Prostate gland (tissue), 2 donors: ENCODE measurements at regions not wholly inside any gene's neighbourhood (a gene's known extent, or its start where the extent isn't known, plus 50 kb on each side); places are given as distances from the start of the nearest gene placed in this dataset.

Experiments used
- CTCF ChIP-seq, 4 experiments: fragments of 200-600 bp in 2 of 4; fragments of 450-650 bp in 2 of 4; sonication (generic) in 2 of 4; IDR thresholded peaks; 1 replicate in 3 of 4; 2 replicates in 1 of 4; pipeline ENCODE4 v1.5.1; 2016 to 2019; ENCODE audit warnings: antibody characterized with exemption in 4 of 4, mild to moderate bottlenecking in 2 of 4, moderate library complexity in 2 of 4
- POLR2A ChIP-seq: fragments of 450-650 bp; IDR thresholded peaks from one replicate; pipeline ENCODE4 v1.6.1; 2016; ENCODE audit warnings: antibody characterized with exemption, mild to moderate bottlenecking
- POLR2AphosphoS5 ChIP-seq: sonication (generic); formaldehyde crosslinking; IDR thresholded peaks from one replicate; pipeline ENCODE4 v1.6.1; 2017; ENCODE audit warnings: antibody characterized with exemption

DNA sequence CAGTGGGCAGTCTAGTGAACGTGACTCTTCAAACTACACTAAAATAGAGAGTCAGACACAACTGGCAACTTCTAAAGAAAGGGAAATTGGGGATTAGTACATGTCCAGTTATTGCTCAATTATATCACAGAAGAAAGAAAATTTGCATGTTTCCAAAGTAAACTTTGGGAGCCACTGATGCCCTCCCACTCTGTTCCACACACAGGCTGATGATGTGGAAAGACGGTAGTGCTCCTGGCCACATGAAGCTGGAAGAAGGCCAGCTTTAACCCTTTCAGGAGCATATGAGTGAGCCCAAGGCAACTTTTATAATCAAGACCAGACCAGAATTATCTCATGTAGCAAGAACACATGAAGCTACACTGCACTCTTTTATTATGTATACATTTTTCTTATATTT lies 141.0 kb downstream of the NR4A2 start:
- TF ChIP-seq POLR2A = no peak
- TF ChIP-seq POLR2AphosphoS5 = no peak
- no peak for TF ChIP-seq CTCF (IDR thresholded peaks at IDR 0.05)
